ENCODE measurements at regions not wholly inside any gene's neighbourhood (a gene's known extent, or its start where the extent isn't known, plus 50 kb on each side); places are given as distances from the start of the nearest gene placed in this dataset.

DNA sequence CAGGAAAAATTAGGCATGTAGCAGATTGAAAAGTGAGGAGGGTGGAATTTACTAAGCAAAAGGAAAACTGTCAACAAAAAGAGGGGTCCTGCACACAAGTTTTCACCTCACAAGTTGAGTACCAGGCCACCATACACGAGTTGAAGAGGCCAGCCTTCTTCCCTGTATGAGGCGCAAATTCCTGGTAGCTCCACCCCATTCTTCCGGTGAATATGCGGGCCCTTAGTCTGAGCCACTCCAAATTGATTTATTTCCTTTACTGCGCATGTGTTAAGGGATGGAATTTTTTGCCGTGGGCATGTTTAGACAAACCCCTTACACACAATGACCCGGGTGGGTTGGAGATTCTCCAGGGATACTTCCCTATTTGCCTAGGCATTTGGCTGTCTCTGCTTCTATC, 942.1 kb upstream of the GRIA3 start:
- no peak for TF ChIP-seq CTCF (IDR thresholded peaks at IDR 0.05; ENCODE audit: low read depth, low read length, poor library complexity, severe bottlenecking)
- no peak for TF ChIP-seq EZH2phosphoT487 (IDR thresholded peaks at IDR 0.05; ENCODE audit: borderline replicate concordance, low read length)
- Histone ChIP-seq H3K9me2 (replicated peaks; ENCODE audit: control insufficient read depth, low read length) (no peaks in the 10 kb centered on the region), H3K79me2 (ENCODE audit: control insufficient read depth, low read length) (no peaks in the 10 kb centered on the region), H3K9me3 (ENCODE audit: control insufficient read depth, insufficient read depth, low read length) (no peaks in the 10 kb centered on the region), H3K27me3 (ENCODE audit: control insufficient read depth, low read length) (no peaks in the 10 kb centered on the region), H3K4me2 (ENCODE audit: low read length) (no peak overlapping the region), H3K36me3 (ENCODE audit: control insufficient read depth, low read length) (no peaks in the 10 kb centered on the region), H4K20me1 (ENCODE audit: control insufficient read depth, insufficient read depth, low read depth, low read length) (no peaks in the 10 kb centered on the region), H3K4me1 (ENCODE audit: control insufficient read depth, low read length) (no peaks in the 10 kb centered on the region), H3F3A (ENCODE audit: control insufficient read depth, insufficient read depth) (no peaks in the 10 kb centered on the region), H3K4me3 (ENCODE audit: low read length) (no peak overlapping the region), H3K27ac (ENCODE audit: low read depth, low read length) (no peak overlapping the region)

- Histone ChIP-seq H3K79me2 (ENCODE audit: control insufficient read depth, low read length) (no peaks in the 10 kb centered on the region), H3K4me2 (ENCODE audit: low read length) (no peak overlapping the region), H3K9me2 (replicated peaks; ENCODE audit: control insufficient read depth, low read length) (no peaks in the 10 kb centered on the region), H3K27ac (ENCODE audit: low read depth, low read length) (no peak overlapping the region), H3F3A (ENCODE audit: control insufficient read depth, insufficient read depth) (no peaks in the 10 kb centered on the region), H3K9me3 (ENCODE audit: control insufficient read depth, insufficient read depth, low read length) (no peaks in the 10 kb centered on the region), H3K4me3 (ENCODE audit: low read length) (no peak overlapping the region), H3K36me3 (ENCODE audit: control insufficient read depth, low read length) (no peaks in the 10 kb centered on the region), H4K20me1 (ENCODE audit: control insufficient read depth, insufficient read depth, low read depth, low read length) (no peaks in the 10 kb centered on the region), H3K27me3 (ENCODE audit: control insufficient read depth, low read length) (no peaks in the 10 kb centered on the region), H3K4me1 (ENCODE audit: control insufficient read depth, low read length) (no peaks in the 10 kb centered on the region)
- no peak for TF ChIP-seq CTCF (IDR thresholded peaks at IDR 0.05; ENCODE audit: low read depth, low read length, poor library complexity, severe bottlenecking)
- TF ChIP-seq EZH2phosphoT487 (IDR thresholded peaks at IDR 0.05; ENCODE audit: borderline replicate concordance, low read length): no peak
These were observed 940.0 kb upstream of the GRIA3 start for GRCh38 chrX:122244080-122244479.

DNA sequence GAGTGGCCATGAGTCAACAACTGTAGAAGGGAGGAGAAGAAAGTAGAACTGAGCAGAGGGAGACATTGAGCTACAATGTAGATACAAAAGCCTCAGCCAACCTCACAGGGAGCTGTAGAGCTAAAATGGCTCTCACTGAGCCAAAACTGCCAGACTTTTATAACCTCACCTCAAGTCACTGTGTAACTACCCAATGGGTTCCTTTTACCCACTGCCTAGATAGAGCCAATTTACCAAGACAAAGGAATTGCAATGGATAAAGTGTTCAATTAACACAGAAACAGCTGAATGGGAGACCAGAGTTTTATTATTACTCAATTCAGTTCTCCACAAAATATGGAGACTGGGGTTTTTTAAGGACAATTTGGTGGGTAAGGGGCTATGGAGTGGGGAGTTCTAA, 938.9 kb upstream of the GRIA3 start:
- no peaks in the 10 kb centered on the region for H3K9me3 ChIP-seq (ENCODE audit: control insufficient read depth, insufficient read depth, low read length)
- H3K27me3 ChIP-seq (ENCODE audit: control insufficient read depth, low read length): no peaks in the 10 kb centered on the region
- no peaks in the 10 kb centered on the region for H4K20me1 ChIP-seq (ENCODE audit: control insufficient read depth, insufficient read depth, low read depth, low read length)
- no peaks in the 10 kb centered on the region for H3K4me1 ChIP-seq (ENCODE audit: control insufficient read depth, low read length)
- H3K36me3 ChIP-seq (ENCODE audit: control insufficient read depth, low read length): no peaks in the 10 kb centered on the region
- H3K9me2 ChIP-seq (replicated peaks; ENCODE audit: control insufficient read depth, low read length): no peaks in the 10 kb centered on the region
- H3K79me2 ChIP-seq (ENCODE audit: control insufficient read depth, low read length): no peaks in the 10 kb centered on the region
- no peaks in the 10 kb centered on the region for H3F3A ChIP-seq (ENCODE audit: control insufficient read depth, insufficient read depth)
- H3K4me2 ChIP-seq (ENCODE audit: low read length): no peak overlapping the region
- TF ChIP-seq EZH2phosphoT487 (IDR thresholded peaks at IDR 0.05; ENCODE audit: borderline replicate concordance, low read length) (no peak), CTCF (IDR thresholded peaks at IDR 0.05; ENCODE audit: low read depth, low read length, poor library complexity, severe bottlenecking) (no peak)
- H3K4me3 ChIP-seq (ENCODE audit: low read length): no peak overlapping the region
- H3K27ac ChIP-seq (ENCODE audit: low read depth, low read length): no peak overlapping the region

DNA sequence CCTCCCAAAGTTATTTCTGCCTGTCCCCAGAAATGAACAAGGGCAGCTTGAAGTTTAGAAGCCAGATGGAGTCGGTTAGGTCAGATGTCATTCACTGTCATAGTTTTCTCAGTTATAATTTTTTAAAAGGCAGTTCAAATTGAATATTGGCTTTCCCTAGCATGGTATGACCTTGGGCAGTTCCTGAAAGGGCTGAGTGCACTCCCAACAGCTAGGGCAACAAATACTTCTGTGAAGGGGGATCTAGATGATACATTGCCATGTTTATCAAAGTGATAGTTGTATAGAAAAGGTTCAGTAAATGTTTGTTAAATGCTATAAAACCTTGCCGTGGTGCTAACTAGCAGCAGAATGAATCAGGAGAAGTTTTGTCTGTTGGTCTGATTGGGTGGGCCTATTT, 938.1 kb upstream of the GRIA3 start:
- no peaks in the 10 kb centered on the region for H3K9me3 ChIP-seq (ENCODE audit: control insufficient read depth, insufficient read depth, low read length)
- TF ChIP-seq CTCF (IDR thresholded peaks at IDR 0.05; ENCODE audit: low read depth, low read length, poor library complexity, severe bottlenecking): no peak
- TF ChIP-seq EZH2phosphoT487 (IDR thresholded peaks at IDR 0.05; ENCODE audit: borderline replicate concordance, low read length): no peak
- H3K27me3 ChIP-seq (ENCODE audit: control insufficient read depth, low read length): no peaks in the 10 kb centered on the region
- no peaks in the 10 kb centered on the region for H3K36me3 ChIP-seq (ENCODE audit: control insufficient read depth, low read length)
- H3K79me2 ChIP-seq (ENCODE audit: control insufficient read depth, low read length): no peaks in the 10 kb centered on the region
- H3K4me1 ChIP-seq (ENCODE audit: control insufficient read depth, low read length): no peaks in the 10 kb centered on the region
- no peaks in the 10 kb centered on the region for H3K9me2 ChIP-seq (replicated peaks; ENCODE audit: control insufficient read depth, low read length)
- no peaks in the 10 kb centered on the region for H3F3A ChIP-seq (ENCODE audit: control insufficient read depth, insufficient read depth)
- H3K4me3 ChIP-seq (ENCODE audit: low read length): no peak overlapping the region
- H3K27ac ChIP-seq (ENCODE audit: low read depth, low read length): no peak overlapping the region
- no peak overlapping the region for H3K4me2 ChIP-seq (ENCODE audit: low read length)
- no peaks in the 10 kb centered on the region for H4K20me1 ChIP-seq (ENCODE audit: control insufficient read depth, insufficient read depth, low read depth, low read length)
